ENCODE measurements at regions not wholly inside any gene's neighbourhood (a gene's known extent, or its start where the extent isn't known, plus 50 kb on each side); places are given as distances from the start of the nearest gene placed in this dataset.

DNA sequence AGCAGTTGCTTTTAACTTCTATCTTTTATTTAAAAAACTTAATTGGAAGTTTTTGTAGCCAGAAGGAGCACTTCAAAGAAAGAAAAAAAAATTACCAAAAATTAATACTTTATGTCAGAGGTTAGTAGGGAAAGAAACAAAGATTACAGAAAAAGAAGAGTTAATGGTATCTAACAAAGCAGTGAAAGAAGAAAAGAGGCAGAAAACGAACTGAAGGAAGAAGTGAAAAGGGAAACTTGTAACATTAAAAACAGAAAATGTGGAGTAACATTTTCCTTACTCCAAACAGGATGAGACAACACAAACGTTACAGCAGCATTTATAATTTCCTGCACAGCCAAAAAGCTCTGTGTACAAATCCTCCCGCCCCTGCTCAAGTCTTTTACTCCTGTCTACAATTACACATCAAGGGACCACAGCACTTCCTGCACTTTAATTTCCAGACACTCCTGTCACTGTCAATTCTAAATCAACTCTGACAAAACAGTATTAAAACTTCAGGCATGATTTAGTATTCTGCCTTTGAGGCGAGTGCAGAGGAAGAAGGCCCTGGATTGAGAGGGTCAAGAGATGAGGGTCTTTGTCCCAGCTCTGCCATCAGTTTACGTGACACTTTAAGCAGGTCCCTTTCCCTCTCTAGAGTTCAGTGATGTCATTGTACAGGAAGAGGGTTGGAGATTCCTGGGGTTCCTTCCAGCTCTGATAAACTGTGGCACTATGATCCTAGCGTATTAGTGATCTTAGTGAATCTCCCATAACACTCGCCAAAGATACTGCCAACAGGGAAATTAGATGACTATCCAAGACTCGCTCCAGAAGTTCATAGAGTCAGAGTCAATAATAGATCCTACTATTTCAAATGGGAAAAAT is 53.2 kb upstream of the LSM14A start:
- peak; percentile 85 for DNase-seq

DNA sequence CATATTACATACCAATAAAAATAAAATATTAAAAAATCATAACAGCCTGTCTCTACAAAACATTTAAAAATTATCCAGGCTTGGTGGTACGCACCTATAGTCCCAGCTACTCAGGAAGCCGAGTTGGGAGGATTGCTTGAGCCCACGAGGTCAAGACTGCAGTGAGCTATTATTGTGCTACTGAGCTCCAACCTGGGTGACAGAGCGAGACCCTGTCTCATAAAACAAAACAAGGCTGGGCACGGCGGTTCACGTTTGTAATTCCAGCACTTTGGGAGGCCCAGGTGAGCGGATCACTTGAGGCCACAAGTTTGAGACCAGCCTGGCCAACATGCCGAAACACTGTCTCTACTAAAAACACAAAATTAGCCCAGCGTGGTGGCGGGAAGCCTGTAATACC is 52.2 kb upstream of the LSM14A start:
- no peak for DNase-seq

DNA sequence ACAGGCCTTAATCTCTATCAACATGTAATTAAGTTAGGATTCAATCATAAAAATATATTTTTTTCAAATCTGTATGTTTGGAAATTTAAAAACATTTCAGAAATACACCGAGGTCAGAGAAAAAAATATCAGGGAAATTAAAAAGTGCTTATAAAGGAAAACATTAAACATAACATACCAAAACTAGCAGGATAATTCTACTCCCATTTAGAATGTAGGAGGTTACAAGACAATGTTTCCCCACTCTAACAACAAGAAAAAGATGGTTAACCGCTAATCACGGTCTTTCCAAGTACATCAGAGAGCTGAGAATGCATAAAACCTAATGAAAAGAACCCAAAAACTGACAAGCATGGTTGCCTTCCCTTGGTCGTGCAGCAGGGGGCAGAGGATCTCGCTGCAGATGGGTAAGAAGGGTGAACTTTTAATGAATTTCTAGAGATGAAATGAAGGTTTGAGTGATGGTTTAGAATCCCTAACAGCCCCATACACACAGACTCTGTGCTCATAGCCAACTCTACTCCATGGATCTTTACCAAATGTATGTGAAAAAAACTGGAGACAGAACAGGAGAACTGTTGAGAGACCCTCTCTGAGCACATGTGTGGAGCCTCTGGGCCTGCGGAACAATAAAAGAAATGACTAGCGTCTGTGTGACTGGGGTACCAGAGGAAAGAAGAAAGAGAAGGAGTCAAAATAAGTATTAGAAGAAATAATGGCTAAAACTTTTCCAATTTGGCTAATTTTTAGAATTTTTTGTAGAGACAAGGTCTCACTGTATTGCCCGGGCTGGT is 51.3 kb upstream of the LSM14A start:
- no peak for DNase-seq

Data from left kidney (tissue), 1 donor.